SIG-M5 (cell line): ENCODE measurements at regions not wholly inside any gene's neighbourhood (a gene's known extent, or its start where the extent isn't known, plus 50 kb on each side); places are given as distances from the start of the nearest gene placed in this dataset.
"Not testable (repeated sequence)": the region's sequence is repeated elsewhere in the genome, so short reads cannot be mapped to it uniquely, and the experiment has no call there.

Experiments used
- DNase-seq: peaks from one replicate; lab custom pipeline; 2025; lab: John Stamatoyannopoulos, UW

DNA sequence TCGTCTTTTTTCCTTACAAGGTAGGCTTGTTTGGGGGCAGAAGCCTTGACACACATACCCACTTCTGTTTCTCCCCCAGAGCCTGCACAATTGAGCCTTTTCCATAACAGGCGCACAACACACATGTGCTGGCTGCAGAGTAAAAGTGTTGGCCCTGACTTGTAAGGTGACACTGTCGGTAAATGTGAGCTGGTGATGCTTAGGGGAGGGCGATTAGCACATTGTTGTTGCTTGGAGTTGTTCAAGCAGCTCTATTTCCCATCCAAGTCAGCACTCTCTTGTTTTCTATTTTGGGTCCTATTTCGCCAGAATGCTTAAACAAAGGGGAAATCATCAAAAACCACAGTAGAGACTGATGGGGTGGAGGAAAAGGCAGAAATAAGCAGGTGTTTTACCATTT lies 51.9 kb upstream of the PTPRJ start:
- peak; percentile 53 for DNase-seq

- DNase-seq, result no peak
Measured at GRCh38 chr11:47924184-47924691, 56.1 kb upstream of the PTPRJ start.

GRCh38 chr11:47923667-47924066 lies 56.7 kb upstream of the PTPRJ start:
- no peak for DNase-seq

DNA sequence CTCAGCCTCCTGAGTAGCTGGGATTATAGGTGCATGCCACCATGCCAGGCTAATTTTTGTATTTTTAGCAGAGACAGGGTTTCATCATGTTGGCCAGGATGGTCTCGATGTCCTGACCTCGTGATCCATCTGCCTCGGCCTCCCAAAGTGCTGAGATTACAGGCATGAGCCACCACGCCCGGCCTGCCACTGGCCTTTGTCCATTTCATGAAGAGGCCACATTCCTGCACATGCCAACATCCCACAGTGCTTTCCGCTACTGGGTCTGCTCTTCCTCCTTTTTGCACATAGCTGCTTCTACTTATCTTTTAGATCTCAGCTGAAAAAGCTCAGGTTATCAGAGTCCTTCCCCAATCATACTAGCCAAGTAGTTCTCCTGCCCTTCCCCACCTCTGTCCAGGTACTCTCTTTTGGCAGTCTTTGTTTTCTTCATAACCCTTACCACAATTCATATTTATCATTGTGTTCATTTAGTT lies 59.2 kb upstream of the PTPRJ start:
- not testable (repeated sequence) for DNase-seq

GRCh38 chr11:47918882-47919495 lies 61.4 kb upstream of the PTPRJ start:
- DNase-seq, result no peak

DNA sequence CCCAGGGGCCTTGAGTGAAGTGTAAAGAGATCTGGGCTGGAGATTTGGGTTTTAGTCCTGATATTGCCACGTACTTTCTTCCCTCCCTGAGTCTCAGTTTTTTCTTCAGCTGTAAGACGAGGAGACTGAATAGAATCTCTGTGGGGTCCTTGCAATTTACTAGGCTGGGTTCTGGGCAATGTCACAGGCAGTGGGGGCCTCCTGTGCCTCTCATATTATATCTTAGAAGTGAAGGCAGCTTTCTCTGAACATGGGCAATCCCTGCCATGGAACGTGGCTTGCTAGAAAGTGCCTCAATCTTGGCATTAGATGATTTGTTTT lies 62.0 kb upstream of the PTPRJ start:
- no peak for DNase-seq

DNA sequence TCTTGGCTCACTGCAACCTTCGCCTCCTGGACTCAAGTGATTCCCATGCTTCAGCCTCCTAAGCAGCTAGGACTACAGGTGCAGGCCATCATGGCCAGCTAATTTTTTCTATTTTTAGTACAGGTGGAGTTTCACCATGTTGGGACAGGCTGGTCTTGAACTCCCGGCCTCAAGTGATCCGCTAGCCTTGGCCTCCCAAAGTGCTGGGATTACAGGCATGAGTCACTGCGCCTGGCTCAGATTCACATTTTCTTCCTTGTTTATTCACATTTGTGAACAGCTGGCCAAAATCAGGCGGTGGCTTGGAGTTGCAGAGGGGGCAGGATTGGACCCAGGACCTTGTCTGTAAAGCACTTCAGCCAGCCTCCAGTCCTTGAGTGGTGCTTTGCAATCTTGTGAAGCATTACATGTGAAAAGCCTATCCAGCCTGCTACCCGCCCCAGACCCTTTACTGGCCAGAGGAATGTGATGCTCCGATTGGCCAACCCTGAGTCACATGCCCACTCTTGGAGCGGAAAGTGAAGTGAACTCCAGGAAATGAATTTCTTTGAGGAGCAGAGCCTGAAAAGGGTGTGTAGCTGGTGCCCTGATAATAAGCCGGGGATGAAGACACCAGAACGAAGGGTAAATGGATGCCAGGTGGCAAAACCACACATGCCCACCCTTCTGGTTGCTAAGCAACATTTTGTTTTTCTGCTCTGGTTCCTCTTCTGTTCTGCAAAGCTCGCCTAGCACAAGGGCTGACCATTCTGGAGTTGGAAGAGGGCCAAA lies 62.6 kb upstream of the PTPRJ start:
- no peak for DNase-seq

DNA sequence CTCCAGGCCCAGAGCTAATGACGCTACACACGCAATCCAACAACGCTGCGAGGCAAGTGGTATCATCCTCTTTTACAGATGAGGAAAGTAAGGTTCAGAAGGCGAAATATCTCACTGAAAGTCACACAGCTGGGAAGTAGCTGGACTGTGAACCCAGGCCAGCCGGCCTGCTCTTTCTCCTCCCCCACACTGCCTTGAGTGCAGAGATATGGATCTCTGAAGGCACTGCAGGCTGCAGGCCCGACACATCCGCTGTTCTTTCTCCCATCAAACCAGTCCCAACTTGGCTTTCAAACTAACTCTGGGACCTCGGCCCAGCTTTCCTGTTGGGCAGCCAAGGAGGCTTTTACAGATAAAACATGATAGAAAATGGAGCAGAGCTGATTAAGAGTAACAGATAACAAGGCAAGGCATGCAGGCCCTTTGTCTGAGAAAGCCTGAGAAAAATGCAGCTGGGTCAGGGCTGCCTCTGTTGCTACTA lies 64.0 kb upstream of the PTPRJ start:
- no peak for DNase-seq

GRCh38 chr11:47915783-47916182 lies 64.6 kb upstream of the PTPRJ start:
- no peak for DNase-seq

DNA sequence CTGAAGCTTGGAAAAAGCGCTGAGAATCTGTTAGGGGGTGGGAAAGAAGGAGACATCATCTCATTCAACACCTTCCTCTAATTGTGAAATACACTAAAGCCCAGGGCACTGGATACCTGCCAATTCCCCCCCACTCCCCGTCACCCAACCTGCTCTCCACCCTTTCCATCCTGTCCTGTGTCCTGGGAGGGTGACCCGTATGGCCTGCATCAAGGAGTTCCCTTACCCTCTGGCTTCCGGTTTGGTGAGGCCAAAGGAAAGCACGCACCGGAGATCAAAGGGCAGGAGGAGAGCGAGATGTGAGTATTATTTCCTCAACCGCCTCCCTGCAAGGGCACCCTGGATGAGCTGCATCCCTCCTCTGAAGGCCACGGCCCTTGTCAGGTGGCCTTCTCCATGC lies 65.0 kb upstream of the PTPRJ start:
- DNase-seq, result no peak

- no peak for DNase-seq
Measured at GRCh38 chr11:47914743-47915142, 65.6 kb upstream of the PTPRJ start.

GRCh38 chr11:47913529-47914244 lies 65.5 kb upstream of the NUP160 start:
- no peak for DNase-seq

DNA sequence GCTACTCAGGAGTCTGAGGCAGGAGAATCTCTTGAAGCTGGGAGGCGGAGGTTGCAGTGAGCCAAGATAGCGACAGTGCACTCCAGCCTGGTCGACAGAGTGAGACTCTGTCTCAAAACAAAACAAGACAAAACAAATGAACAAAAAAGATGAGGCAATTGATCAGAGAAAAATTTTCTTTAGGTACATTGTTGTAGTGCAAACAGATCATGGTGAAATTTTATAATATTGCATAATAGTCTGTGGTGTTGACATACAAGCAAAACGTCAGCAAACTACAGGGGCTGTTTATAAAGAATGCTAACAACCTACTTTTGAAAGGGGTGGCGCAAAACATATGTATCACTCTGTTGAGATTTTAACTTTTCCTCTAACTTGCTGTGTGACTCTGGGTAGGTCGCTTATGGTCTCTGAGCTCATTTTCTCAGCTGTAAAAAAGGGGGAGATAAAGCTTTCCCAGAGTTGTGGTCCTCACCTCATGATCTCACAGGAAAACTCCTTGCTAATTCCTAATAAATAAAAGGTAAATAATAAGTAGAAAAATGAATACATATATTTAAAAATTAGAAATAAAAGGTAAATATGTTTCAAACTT lies 64.8 kb upstream of the NUP160 start:
- DNase-seq, result no peak

GRCh38 chr11:47911149-47911548 lies 63.0 kb upstream of the NUP160 start:
- DNase-seq, result no peak

DNA sequence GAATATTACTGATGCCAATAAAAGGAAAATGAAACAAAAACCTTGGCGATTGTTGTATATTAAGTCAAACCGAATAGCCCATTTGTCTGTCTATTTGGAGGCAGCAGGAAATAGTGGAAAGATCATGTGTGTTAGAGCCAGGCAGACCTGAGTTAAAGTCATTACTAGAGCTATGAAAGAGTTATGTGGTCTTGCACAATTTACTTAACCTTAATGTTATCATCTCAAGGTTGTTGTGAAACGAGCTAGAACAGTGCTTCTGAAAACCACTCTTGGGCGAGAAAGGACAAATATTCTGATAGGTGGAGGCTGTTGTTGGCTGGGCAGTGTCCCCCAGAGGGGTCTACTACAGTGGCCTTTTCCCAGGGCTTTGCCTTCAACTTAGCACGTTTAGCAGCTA lies 60.0 kb upstream of the NUP160 start:
- peak; percentile 74 for DNase-seq

- DNase-seq, result no peak
Measured at GRCh38 chr11:47907499-47907898, 59.3 kb upstream of the NUP160 start.

DNA sequence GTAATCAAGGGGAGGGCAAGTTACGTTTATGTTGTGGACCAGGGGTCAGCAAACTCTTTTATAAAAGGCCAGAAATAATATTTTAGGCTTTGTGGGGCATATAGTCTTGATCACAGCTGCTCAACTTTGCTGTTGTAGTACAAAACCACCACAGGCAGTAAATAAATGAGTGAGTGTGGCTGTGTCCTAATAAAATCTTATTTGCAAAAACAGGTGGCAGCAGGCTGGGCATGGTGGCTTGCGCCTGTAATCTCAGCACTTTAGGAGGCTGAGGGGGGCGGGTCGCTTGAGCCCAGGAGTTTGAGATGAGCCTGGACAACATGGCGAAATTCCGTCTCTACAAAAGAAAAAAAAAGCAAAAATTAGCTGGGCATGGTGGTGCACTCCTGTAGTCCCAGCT lies 57.9 kb upstream of the NUP160 start:
- DNase-seq, result no peak

GRCh38 chr11:47905358-47906059 lies 57.4 kb upstream of the NUP160 start:
- DNase-seq, result no peak

- no peak for DNase-seq
Measured at GRCh38 chr11:47904808-47905207, 56.7 kb upstream of the NUP160 start.

GRCh38 chr11:47904048-47904447 lies 55.9 kb upstream of the NUP160 start:
- no peak for DNase-seq

DNA sequence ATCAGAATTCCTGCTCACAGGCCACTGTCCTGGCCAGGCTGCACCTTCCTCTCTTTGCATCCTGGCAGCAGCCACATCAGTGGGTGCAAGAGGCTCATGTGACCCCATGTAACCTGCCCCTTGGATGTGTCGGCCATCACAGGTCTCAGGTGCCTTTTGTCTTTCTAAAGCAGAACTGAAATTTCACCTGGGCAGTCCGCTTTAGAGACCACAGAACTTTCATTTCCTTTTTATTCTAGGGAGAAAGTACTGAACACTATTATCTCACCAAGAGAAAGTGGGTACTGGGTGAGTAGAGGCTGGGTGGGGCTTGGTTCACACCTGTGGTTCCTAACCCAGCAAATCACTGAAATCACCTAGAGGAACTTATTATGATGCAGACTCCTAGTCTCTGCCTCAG lies 51.7 kb upstream of the NUP160 start:
- DNase-seq, result no peak
